Mammary epithelial cell (primary cell): ENCODE measurements at regions not wholly inside any gene's neighbourhood (a gene's known extent, or its start where the extent isn't known, plus 50 kb on each side); places are given as distances from the start of the nearest gene placed in this dataset.

Experiments
- EZH2 ChIP-seq: IDR thresholded peaks from 2 replicates; pipeline ENCODE4 v1.6.1; 2012; ENCODE audit warnings: low read length, inconsistent platforms, borderline replicate concordance
- TF ChIP-seq, protein P1 (sequence below), 2 donors: IDR thresholded peaks in 1 of 2; conservative IDR thresholded peaks in 1 of 2; 2 replicates each; pipeline ENCODE4 v1.5.1; 2011 to 2012; ENCODE audit warnings: inconsistent platforms in 2 of 2, low read length in 2 of 2, mild to moderate bottlenecking in 2 of 2, control low read depth in 1 of 2, low read depth in 1 of 2; ENCODE audit not compliant: insufficient read depth in 1 of 2; ENCODE audit errors: extremely low read depth in 1 of 2

DNA sequence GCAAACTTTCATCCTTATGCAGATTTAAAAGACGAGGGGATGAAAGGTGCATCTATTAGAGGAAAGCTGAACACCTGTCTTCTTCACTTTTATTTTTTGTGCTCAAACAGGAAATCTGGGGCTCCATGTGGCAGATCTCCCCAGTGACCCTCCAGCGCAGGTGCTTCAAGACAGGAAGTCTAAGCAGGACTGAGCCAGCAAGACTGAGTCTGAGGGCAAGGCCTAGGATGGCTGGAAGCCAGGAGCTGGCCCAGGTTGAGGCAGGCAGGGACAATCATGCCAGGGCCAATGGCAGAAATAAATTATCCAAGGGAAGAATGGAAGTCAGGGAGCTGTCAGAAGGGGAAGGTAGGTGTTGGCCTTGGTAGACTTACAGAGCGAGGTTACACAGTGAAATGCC is 101.1 kb upstream of the SPON1 start:
- TF ChIP-seq, protein P1, sequence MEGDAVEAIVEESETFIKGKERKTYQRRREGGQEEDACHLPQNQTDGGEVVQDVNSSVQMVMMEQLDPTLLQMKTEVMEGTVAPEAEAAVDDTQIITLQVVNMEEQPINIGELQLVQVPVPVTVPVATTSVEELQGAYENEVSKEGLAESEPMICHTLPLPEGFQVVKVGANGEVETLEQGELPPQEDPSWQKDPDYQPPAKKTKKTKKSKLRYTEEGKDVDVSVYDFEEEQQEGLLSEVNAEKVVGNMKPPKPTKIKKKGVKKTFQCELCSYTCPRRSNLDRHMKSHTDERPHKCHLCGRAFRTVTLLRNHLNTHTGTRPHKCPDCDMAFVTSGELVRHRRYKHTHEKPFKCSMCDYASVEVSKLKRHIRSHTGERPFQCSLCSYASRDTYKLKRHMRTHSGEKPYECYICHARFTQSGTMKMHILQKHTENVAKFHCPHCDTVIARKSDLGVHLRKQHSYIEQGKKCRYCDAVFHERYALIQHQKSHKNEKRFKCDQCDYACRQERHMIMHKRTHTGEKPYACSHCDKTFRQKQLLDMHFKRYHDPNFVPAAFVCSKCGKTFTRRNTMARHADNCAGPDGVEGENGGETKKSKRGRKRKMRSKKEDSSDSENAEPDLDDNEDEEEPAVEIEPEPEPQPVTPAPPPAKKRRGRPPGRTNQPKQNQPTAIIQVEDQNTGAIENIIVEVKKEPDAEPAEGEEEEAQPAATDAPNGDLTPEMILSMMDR (conservative IDR thresholded peaks at IDR 0.05 in 1 of 2, IDR thresholded peaks at IDR 0.05 in 1 of 2; ENCODE audit: extremely low read depth in 1 of 2, insufficient read depth in 1 of 2, low read depth in 1 of 2, low read length in 2 of 2) = no peak
- no peak for TF ChIP-seq EZH2
